HPDE6-E6E7 (cell line): ENCODE measurements at regions not wholly inside any gene's neighbourhood (a gene's known extent, or its start where the extent isn't known, plus 50 kb on each side); places are given as distances from the start of the nearest gene placed in this dataset.

ENCODE experiments used
- DNase-seq: peaks from one replicate; pipeline ENCODE4 v3.0.0; 2011; ENCODE audit warnings: missing footprints; ENCODE audit errors: extremely low spot score

DNA sequence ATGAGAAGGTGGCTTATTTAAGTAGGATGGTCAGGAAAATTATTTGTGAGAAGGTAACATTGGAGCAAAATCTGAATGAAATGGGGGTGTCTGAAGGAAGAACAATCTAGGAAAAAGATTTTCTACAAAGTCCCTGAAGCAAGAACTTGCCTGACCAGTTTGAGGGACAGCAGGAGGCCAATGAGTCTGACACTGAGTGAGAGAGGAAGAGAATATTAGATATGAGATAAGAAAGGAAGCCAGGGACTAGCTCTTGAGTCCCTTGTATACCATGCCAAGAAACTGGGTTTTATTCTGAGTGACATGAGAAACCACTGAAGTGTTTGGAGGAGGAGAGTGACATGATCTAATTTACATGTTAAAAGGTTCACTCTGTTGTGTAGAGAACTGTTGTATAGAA is 1478.9 kb downstream of the RPA4 start:
- DNase-seq = no peak

DNA sequence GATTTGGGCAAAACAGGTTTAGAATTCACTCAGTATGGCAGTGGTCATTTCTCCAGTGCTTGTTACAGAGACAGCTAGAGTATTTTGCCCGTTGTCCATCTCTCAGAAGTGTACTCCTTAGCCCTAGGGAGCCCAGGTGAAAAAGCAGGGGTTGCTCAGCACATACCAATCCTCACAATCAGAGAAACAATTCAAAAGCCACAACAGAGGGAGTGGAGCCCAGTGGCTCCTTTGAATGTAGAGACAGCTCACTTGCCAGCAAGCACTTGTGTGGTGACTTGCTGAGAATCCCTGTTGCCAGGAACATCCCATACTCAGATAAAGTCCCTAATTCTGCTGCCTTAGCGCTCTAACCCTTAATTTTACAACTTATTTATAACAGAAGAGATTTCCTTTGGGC is 1488.3 kb downstream of the RPA4 start:
- DNase-seq = no peak

DNA sequence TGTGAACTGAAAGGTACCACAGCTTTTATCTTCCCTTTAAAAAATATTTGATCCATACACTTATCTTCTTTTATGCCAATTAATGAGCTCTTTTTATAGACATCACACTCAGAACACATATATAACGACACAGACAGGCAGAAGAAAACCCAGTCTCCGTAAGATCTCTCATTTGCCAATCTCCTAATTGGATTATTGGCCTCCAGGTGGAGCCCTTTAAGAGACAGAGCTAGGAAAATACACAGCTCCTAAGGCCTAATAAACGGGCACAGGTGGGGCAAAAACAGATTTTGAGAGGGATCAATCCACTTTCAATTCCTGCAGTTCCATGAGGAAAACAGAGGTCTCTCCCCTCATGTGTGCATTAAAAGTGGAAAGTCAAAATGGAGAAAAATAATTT is 1495.4 kb downstream of the RPA4 start:
- DNase-seq = no peak

DNA sequence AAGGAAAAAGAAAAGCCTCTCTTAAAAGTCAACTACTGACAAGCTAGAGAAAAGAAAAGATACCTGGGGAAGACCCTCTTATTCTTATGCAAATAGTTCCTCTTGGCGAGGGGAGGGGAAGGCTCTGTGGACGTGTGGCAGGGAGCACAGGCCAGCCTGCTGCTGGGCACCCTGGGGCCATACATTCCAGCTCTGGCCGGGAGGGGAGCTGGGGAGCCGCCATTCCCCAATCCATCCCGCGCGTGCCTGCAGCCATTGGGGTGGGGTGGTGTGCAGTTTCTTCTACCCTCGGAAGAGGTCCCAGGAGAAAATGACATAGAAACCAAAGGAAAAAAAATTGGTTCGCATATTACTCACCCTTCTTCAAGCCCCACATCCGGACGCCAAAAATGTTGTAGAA is 1496.4 kb downstream of the RPA4 start:
- no peak for DNase-seq

DNA sequence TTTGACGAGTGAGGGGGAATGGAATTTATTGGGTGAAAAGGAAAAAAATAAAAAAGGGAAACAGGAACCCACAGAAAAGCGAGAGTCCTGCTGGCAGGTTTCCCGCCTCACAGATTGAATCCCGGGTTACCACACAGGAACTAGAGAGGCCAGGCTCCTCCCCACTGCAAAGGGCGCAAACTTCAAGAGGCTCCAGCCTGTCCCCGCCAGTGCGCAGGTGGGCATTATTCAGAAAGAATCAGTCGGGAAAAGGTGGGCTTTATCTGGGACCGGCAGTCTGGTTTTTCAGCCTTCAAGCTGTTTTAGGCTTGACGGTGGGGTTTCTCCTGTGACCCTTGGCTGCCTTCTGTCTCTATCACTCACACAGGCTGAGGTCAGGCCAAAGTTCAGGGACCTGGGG is 1496.8 kb downstream of the RPA4 start:
- no peak for DNase-seq

DNA sequence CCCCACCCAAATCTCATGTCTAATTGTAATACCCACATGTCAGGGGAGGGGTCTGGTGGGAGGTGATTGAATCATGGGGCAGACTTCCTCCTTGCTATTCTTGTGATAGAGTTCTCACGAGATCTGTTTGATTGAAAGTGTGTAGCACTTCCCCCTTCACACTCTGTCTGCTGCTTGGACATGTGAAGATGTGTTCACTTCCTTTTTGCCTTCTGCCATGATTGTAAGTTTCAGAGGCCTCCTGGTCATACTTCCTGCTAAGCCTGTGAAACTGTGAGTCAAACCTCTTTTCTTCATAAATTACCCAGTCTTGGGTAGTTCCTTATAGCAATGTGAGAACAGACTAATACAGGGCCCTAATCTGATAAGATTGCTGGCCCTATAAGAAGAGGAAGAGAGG is 1514.8 kb downstream of the RPA4 start:
- no peak for DNase-seq

DNA sequence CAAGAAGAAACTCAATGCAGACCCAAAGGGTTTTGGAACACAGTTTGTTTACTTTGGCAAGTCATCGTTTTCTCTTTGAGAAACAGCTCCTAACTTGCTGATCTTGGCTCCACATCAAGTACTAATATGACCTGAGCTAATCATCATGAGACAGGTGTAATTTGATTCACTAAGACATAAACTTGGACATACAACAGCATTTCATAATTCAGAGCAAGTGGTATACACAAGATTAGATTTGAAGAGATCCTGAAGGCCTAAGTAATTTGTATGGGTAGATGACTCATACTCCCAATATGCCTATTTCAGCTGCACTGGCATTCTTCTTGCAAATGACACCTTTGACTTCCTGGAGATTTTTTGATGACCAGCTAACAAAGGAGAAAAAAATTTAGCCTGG is 1521.7 kb downstream of the RPA4 start:
- DNase-seq = no peak

DNA sequence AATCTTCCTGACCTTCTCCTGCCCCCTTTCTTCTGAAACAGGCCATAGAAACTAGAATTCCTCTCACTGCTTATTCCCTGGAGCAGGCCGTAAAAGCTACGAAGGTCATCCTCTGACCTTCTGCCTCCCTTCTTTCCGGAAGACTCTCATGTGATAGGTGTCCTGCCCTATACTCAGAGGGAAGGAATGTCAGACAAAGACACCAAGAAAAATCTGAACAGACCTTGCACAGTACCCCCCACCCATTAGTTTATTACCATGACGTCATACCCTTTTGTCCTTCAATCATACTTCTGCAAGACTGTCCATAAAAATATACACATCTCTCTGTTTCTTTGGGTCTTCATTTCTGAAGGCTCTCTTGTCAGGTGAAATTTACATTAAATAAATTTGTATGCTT is 1523.9 kb downstream of the RPA4 start:
- DNase-seq = no peak

DNA sequence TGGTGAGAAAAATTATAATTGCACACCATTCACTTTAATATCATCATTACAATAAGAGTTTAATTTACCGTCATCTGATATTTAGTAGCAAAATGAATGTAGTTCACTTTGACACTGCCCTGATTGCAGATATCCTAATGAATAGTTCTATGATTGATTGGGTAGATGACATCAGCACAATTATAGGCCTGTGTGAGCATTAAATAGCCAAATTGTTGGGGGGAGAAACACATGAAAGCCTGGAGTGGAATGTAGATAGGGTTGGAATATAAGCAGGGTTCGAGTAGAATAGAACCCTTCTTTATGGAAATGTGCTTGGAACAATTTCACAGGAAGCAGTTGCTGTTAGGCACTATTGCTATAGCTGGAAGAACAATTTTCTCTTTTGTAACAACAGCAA is 1526.2 kb downstream of the RPA4 start:
- DNase-seq = no peak

DNA sequence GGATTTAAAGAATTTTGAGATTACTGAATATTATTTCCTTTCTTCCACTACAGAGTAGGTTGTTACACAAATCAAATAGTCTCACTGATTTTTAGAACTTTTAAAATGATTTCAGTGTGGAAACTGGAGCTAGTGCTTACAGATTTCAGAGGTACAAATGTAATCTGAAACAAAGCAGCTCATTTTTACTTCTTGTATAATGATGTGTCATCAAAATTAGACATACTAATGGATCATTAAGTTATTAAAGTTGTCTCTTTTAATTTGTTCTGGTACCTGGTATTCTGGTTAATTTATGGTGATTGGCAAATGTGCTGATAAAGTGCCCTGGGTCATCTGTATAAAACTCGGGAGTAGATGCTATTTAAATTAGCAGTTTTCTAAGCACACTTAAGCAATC is 1528.3 kb downstream of the RPA4 start:
- DNase-seq = no peak

DNA sequence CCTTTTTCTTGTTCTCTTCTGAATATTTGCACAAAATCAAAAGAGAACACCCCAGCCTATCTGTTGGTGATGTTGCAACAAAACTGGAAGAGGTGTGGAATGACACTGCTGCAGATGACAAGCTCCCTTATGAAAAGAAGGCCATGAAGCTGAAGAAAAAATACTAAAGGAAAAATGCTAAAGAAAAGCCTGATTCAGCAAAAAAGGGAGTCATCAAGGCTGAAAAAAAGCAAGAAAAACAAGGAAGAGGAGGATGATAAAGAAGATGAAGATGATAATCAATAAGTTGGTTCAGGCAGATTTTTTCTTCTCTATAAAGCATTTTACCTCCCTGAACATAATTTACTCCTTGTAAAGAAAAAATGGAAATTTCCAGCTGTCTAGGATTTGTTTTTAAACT is 1538.8 kb downstream of the RPA4 start:
- DNase-seq = no peak

DNA sequence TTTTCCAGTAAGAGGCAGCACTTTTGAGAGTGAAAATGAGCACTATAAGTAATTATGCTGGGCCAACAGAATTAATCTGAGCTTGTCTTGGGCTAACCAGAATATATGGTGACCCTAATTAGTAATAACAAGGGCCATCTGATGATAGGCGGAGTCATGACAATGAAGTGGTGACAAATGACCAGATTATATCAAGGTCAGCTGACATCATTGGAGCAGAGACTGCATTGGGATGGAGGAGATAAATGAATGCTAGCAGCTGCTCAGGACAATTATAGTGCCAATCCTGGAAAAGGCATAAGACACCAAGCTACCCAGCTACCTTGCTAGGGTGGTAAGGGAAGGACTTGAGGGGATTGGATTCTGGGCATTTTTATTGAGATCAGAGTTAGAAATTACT is 1548.7 kb downstream of the RPA4 start:
- DNase-seq = no peak

DNA sequence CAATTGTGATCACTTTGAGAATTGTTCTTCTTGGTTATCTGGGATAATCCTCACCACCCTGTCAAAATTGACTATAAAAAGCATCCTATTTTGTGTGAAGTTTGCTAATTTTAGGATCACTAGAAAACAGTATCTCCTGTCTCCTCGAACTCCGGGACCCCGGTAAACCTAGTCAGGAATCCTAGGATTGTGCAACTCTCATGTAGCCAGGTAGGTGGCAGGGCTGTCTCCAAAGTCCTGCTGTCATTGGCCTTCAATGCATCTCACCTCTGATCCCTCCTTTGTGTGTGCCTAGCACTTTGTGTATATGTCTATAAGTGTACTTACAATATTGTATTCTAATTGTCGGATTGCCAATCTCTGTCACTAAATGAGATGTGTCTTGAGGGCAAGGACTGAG is 1564.8 kb downstream of the RPA4 start:
- no peak for DNase-seq

DNA sequence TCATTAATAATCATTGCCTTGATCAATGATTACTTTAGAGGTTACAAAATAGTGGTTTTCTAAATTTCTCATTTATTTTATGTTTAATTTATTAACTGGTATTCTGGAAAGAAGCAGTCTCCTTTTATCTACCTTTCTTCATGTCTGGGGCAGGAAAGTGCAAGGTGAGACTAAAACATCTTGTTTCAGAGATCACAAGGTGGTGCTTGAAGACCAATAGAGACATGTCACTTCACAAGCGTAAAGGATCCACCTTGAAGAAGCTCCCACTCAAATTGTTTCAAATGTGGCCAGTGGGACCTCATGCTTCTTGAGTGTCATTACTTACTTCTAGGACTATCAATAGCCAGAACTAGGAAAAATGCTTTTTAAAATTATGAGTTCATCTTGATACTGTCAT is 1568.7 kb downstream of the RPA4 start:
- no peak for DNase-seq

DNA sequence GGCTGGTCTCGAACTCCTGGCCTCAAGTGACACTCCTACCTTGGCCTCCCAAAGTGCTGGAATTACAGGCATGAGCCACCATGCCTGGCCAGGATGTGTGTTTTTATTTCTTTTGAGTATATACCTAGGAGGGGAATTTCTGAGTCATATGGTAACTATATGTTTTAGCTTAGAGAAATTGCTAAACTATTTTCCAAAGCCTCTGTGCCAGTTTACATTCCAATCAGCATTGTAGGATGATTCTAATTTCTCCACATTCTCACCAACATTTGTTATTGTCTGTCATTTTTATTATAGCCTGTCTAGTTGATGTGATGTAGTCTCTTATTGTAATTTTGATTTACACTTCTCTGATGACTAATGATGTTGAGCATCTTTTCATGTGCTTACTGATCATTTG is 1576.0 kb downstream of the RPA4 start:
- no peak for DNase-seq

DNA sequence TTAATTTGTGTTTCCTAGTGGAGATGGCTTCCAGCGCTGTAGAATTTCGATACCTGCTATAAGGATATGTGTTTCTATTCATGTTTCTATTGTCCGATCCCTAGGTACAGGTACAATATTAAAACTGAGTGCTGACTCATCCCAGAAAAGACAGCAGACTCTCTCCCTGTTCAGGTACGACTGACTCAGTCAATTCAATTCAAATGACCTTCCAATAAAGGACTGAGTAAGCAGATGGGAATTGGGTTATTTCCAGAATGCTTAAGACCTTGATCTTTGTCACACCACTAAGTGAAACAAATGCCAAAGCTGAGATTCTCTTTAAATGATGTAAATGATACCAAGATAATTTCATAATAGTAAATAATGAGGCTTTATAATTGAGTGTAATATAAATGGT is 1596.9 kb downstream of the RPA4 start:
- no peak for DNase-seq

DNA sequence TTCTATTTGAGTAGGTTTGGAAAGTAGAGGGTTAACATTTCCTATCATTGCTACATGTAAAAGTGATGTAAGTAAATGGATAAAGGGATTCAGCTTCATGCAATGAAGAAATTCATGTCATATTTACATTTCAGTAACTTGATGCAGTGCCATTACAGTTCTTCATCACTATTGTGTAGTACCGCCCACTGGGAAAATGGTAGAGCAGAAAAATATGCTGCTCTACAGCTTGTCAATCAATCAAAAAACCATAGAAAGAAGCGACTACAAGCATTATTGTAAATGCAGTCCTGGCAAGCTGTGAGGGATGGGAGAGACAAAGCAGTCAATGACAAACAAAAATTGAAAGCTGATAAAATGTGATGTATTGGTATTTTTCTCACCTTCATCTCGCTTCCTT is 1597.9 kb downstream of the RPA4 start:
- no peak for DNase-seq

DNA sequence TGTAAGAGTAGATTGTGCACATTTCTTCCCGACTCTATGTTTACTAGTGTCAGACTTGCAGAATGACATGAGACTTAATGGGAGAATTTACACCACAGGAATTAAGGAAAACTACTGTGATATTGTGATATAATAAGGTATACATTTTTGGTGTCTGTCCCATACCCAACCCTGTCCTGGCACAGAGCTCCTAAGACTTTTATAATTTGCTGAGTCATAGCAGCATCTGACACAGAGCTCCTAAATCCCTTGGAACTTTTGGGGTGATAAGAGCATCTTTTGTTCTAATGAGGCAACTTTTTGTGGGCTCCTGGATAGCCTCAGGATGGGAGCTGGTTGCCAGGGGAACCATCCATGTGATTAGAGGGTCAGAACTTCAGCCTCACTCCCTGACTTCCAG is 1607.0 kb downstream of the RPA4 start:
- no peak for DNase-seq

DNA sequence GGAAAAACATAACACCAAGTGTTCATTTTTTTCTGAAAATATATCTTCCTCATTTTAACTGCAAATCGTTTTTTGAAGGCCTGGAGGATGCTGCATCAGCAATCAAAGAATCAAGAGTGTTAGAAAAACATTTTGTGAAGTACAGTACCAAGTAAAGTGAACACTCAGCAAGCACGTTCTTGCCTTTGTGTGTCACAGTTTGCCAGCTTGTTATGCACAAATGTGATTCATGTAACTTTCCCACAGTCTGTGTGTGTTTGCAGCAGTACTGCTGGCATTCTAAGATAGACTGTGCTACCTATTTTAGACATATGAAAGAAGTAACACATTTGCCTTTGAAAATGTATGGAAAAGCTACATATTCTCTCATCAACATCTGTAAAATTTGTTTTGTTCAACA is 1617.7 kb downstream of the RPA4 start:
- DNase-seq = no peak

DNA sequence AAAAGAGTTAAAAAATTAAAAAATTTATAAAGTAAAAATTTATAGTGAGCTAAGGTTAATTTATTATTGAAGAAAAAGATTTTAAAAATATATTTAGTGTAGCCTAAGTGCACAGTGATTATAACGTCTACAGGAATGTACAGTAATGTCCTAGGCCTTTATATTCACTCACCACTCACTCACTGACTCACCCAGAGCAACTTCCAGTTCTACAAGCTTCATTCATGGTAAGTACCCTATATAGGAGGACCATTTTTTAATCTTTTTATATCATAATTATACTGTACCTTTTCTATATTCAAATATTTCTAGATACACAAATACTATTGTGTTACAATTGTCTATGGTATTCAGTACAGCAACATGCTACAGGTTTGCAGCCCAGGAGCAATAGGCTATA is 1623.2 kb downstream of the RPA4 start:
- no peak for DNase-seq

DNA sequence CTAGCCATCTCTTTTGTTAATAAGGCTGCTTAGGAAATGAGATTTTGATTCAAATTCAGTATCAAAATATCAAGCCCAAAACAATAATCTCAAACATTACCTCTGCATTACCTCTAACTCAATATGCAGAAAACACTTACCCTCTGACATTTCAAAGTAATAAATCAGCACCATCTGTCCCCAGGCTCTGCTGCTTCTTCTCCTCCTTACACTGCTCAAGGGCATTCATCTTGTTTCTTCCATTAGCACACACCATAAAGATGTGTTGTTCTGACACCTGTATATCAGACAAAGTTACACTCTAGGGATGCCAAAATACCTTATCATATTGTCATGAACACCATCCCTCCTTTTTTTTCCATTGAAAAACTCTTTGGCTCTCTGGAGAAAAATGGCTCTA is 1630.3 kb downstream of the RPA4 start:
- no peak for DNase-seq

DNA sequence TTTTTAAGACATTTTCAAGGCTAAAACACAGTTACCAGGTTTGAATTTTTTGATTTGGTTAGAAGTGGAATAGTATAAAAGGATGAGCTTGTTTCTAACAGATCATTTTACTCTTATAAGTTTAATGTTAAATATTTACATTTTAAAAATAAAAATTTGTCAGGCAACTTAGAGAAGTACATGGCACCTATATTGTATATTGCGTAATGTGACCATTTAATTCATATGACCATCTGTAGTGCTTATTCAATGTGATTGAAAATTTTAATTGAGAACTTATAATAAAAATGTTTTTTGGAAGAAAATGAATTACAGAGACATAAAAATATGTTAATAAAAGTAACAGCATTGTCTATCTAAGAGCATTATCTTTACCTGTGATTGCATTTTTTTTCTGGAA is 1632.4 kb downstream of the RPA4 start:
- no peak for DNase-seq

DNA sequence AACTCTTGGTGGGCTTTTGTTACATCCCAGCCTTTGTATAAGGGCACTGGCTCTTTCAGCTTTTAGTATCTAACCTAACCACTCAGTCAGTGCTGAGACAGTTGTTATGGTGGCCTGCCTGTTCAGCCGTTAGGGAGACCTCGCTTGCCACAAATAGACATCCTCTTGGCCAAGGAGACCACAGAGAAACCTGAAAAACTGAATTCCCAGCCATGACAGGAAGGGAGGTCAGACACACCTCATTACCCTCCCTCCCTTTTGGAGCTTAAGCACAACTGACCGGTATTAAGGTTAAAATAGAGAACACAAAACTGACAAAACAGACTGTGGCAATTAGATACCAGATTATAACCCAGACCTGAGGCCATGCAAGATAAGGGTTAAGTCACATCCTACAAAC is 1639.3 kb downstream of the RPA4 start:
- DNase-seq = no peak

DNA sequence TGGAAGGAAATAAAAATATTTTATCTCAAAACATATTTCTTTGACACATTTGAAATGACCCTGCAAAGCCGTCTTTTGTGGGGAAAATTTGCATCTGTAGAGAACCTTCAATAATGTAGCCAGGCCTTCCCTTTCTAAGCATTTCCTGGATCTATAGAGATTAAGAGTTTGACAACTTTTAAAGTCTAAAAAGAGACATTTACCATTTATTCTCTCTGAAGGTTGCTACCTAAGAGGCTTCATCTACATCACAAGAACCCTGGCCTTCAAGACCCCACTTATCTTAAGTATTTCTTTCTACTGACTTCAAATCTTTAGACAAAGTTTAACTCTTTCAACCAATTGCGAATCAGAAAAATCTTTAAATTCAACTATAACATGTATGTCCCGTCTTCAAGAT is 1639.8 kb downstream of the RPA4 start:
- no peak for DNase-seq

DNA sequence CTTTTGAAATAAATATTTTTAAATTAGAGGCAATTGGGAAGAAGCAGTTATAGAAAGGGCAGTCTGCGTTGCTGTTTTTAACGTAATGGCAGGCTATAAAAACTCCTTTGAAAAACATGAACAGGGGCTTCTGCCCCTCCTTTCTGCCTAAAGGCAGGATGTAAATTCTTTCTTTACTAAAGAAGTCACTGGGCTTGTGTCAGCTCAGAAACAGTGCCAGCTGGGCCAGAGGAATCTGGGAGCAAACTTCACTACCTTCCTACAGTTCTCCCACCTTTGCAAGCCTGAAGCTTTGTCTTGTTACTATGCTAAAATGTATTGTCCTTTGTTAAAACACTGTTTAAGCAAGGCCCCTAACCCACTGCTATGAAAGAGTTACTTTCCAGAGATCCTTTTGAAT is 1664.8 kb downstream of the RPA4 start:
- DNase-seq = no peak
